ENCODE measurements at regions not wholly inside any gene's neighbourhood (a gene's known extent, or its start where the extent isn't known, plus 50 kb on each side); places are given as distances from the start of the nearest gene placed in this dataset.

DNA sequence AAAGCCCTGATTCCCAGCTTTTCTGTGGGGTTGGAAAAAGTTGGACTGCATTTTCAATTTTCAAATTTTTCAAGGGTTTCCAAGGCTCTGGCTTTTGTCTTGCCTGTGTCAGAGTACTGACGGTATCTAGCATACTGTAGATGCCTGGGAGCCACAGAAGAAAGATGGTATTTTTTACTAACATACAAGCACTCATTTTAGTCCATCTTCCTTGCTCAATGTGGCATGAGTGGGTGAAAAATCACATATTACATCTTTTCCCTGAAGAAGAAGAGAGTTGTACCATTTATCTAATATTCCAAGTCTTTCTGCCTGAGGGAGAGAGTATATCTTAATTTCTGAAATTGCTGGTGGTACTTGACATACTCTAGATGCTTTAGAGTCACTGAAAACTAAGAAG, 738.6 kb upstream of the ADGRL3 start:
- TF ChIP-seq POLR2A (IDR thresholded peaks at IDR 0.05; ENCODE audit: low read length) (no peak), GATA1 (IDR thresholded peaks at IDR 0.05; ENCODE audit: low read depth, low read length) (no peak)

Measured in erythroblast (primary cell).